ENCODE measurements at regions not wholly inside any gene's neighbourhood (a gene's known extent, or its start where the extent isn't known, plus 50 kb on each side); places are given as distances from the start of the nearest gene placed in this dataset.

DNA sequence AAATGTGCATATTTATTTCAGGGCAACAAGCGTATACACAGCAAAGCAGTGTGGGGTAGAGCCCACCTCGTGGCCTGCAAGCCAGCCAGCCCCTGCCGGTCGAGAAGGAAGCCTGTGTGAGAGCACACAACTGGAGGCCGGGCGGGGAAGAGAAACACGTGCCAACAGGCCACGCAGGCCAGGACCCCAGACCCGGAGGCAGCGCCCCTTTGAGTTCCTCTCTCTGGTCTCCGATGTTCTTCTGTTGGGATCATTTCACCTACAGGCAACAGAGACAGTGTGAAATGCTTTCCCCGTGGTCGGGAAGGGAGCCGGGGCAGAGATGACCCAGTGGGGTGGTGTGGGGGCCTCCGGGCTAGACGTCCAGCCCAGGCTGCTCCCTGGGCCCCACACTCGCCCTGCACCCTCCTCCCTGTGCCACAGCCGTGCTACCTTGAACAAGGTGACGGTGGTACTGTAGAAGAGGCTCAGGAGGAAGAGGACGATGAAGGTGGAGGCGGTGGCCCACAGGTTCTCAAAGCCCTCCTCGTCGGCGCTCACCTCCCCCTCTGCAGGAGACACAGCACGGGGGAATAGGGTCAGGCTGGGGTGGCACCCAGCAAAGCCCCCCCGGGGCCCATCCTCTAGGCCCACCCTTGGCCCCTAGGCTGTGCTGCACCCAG lies 325.5 kb downstream of the TMEM121 start:
- DNase-seq (no peak), ATAC-seq (ENCODE audit: low read depth) (peak; percentile 8)
- ChIA-PET POLR2A (interaction anchor here (0.9 to 2.8 kb wide), 13 partner anchors 8 to 141 kb away, joined by 3 to 39 read pairs (median 5); no protein-coding TSS in a partner anchor), CTCF (no interaction called here)
- Mint-ChIP-seq H3K4me3 (no peak overlapping the region), H3K4me1 (peaks cover 58% of the 10 kb centered on the region), H3K27me3 (no peaks in the 10 kb centered on the region), H3K27ac (peak overlapping the region; percentile 99), H3K36me3 (ENCODE audit: low read depth) (peaks cover 76% of the 10 kb centered on the region), H3K9me3 (no peaks in the 10 kb centered on the region)
- intact Hi-C loops (cut with micrococcal nuclease): loop anchor here (5.0 to 10.0 kb wide), 2 partner anchors 75 to 273 kb away; no protein-coding TSS in a partner anchor
- TF ChIP-seq, protein P1, sequence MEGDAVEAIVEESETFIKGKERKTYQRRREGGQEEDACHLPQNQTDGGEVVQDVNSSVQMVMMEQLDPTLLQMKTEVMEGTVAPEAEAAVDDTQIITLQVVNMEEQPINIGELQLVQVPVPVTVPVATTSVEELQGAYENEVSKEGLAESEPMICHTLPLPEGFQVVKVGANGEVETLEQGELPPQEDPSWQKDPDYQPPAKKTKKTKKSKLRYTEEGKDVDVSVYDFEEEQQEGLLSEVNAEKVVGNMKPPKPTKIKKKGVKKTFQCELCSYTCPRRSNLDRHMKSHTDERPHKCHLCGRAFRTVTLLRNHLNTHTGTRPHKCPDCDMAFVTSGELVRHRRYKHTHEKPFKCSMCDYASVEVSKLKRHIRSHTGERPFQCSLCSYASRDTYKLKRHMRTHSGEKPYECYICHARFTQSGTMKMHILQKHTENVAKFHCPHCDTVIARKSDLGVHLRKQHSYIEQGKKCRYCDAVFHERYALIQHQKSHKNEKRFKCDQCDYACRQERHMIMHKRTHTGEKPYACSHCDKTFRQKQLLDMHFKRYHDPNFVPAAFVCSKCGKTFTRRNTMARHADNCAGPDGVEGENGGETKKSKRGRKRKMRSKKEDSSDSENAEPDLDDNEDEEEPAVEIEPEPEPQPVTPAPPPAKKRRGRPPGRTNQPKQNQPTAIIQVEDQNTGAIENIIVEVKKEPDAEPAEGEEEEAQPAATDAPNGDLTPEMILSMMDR (IDR thresholded peaks at IDR 0.05): no peak

DNA sequence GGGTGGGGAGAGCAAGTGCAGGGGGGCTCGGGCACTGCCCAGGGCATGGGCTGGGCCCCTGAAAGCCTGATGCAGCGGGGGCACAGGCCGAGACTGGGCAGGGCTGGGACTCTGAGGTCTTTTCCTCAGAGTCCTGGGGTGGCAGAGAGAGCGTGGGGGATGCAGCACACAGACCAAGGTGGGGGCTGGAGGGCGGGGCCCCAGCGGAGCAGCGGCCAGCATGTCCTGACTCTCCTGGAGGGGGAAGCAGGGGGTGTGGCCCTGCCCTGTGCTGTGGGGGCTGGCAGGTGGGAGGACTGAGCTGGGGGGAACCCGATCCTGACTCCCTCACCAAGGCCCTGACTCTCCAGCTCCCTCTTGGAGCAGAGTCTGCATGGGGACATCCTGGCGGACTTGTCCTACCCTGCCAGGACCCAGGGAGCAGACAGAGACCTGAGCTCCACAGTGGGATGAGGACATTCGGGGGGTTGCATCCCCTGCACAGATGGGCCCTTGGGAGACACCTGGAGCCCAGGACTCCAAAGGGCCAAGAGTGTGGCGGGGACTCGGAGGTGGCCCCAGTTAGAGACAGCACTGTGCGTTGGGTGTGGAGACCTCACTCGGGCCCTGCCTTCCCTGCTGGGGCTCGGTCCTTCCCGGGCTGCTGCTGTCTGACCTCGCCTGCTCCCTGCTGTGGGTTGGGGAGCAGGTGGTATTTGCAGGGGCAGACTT lies 326.1 kb downstream of the TMEM121 start:
- no peaks in the 10 kb centered on the region for H3K9me3 Mint-ChIP-seq
- ChIA-PET POLR2A (interaction anchor here (0.6 to 2.5 kb wide), 15 partner anchors 8 to 1195 kb away, joined by 3 to 18 read pairs (median 4); no protein-coding TSS in a partner anchor), CTCF (no interaction called here)
- TF ChIP-seq, protein P1 (IDR thresholded peaks at IDR 0.05): no peak
- H3K36me3 Mint-ChIP-seq (ENCODE audit: low read depth): peaks cover 74% of the 10 kb centered on the region
- intact Hi-C loops (cut with micrococcal nuclease): loop anchor here (5.0 to 10.0 kb wide), 2 partner anchors 75 to 272 kb away; no protein-coding TSS in a partner anchor
- H3K4me3 Mint-ChIP-seq: no peak overlapping the region
- peak overlapping the region; percentile 99 for H3K27ac Mint-ChIP-seq
- H3K27me3 Mint-ChIP-seq: no peaks in the 10 kb centered on the region
- ATAC-seq (ENCODE audit: low read depth) (peak; percentile 6), DNase-seq (no peak)
- peaks cover 58% of the 10 kb centered on the region for H3K4me1 Mint-ChIP-seq

DNA sequence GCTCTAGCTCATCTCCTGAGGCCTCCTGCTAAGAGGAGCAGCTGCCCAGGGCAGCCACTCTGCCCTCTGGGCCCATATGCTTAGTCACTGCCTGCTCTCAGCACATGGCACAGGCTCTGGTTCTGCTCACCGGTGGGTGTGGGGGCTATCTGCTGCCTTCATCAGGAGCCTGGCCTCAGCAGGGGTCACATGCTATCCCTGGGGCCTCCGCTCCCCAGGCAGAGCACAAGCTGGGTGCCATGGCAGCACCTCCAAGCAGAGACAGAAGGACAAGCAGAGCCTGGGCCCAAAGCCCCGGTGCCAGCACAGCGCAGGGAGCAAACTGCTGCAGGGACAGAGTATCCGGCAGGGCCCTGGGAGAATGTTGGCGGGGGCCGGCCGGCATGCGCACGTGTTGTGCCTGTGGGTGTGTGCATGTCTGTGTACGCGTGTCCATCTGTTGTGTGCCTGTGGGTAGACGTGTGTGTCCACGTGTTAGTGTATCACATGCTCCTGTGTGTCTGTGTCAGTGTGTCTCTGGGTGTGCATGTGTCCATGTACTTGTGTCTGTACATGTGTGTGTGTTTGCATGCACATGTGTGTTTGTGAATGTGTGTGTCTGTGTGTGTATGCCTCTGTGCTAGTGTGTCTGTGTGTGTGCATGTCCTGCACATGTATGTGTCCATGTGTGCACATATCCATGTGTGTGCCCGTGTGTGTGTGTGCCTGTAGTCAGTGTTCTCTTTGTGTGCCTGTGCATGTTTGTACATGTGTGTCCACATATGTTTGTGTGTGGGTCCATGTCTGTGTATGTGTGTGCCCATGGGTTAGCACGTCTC lies 326.9 kb downstream of the TMEM121 start:
- H3K9me3 Mint-ChIP-seq: no peaks in the 10 kb centered on the region
- H3K27ac Mint-ChIP-seq: peak overlapping the region; percentile 99
- ChIA-PET POLR2A (interaction anchor here (0.6 to 2.5 kb wide), 17 partner anchors 9 to 1195 kb away, joined by 3 to 18 read pairs (median 4); no protein-coding TSS in a partner anchor), CTCF (no interaction called here)
- no peaks in the 10 kb centered on the region for H3K27me3 Mint-ChIP-seq
- TF ChIP-seq, protein P1 (IDR thresholded peaks at IDR 0.05): no peak
- H3K36me3 Mint-ChIP-seq (ENCODE audit: low read depth): peaks cover 72% of the 10 kb centered on the region
- H3K4me3 Mint-ChIP-seq: peak overlapping the region; percentile 98
- DNase-seq (no peak), ATAC-seq (ENCODE audit: low read depth) (peak; percentile 4)
- intact Hi-C loops (cut with micrococcal nuclease): loop anchor here (5.0 to 10.0 kb wide), 2 partner anchors 76 to 272 kb away; no protein-coding TSS in a partner anchor
- H3K4me1 Mint-ChIP-seq: peaks cover 51% of the 10 kb centered on the region

DNA sequence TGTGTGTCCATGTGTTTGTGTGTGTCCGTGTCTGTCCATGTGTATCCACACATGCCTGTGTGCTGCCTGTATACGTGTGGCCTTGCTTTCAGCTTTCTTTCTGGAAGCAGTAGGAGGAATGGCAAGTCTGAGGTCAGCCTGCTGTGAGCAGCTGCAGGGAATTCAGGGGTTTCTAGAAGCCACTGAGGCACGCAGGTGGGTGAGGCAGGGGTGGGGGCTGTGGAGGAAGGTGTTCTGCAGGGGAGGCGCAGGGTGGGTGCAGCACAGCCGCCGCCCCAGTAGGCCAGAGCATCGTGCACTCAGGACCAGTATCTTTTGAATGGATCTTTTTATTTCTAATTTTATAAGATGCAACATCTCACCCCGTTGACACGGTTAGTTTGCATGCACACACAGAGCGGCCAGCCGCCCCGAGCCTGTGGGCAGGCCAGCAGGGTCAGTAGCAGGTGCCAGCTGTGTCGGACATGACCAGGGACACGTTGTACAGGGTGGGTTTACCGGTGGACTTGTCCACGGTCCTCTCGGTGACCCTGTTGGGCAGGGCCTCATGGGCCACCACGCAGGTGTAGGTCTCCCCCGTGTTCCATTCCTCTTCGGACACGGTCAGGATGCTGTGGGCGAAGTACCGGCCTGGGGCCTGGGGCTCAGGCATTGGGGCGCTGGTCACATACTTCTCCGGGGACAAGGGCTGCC lies 327.7 kb downstream of the TMEM121 start:
- H3K27ac Mint-ChIP-seq: peak overlapping the region; percentile 99

More for the DNA sequence above, 327.7 kb downstream of the TMEM121 start:
- peaks cover 43% of the 10 kb centered on the region for H3K4me1 Mint-ChIP-seq
- POLR2A ChIA-PET: interaction anchor here (0.7 to 2.5 kb wide), 8 partner anchors 8 to 422 kb away, joined by 3 to 18 read pairs (median 8); no protein-coding TSS in a partner anchor
- peak overlapping the region; percentile 98 for H3K4me3 Mint-ChIP-seq
- H3K36me3 Mint-ChIP-seq (ENCODE audit: low read depth): peaks cover 74% of the 10 kb centered on the region
- ATAC-seq (ENCODE audit: low read depth) (no peak), DNase-seq (no peak)
- H3K9me3 Mint-ChIP-seq: no peaks in the 10 kb centered on the region
- H3K27me3 Mint-ChIP-seq: no peaks in the 10 kb centered on the region
- intact Hi-C loops (cut with micrococcal nuclease): loop anchor here (5.0 to 10.0 kb wide), 2 partner anchors 77 to 271 kb away; no protein-coding TSS in a partner anchor
- TF ChIP-seq, protein P1 (IDR thresholded peaks at IDR 0.05): no peak
- CTCF ChIA-PET: no interaction called here
